ENCODE measurements at regions not wholly inside any gene's neighbourhood (a gene's known extent, or its start where the extent isn't known, plus 50 kb on each side); places are given as distances from the start of the nearest gene placed in this dataset.

GRCh38 chr18:25669741-25670140 is 317.8 kb upstream of the ZNF521 start:
- no peak overlapping the region for H3K4me3 ChIP-seq
- H3K27ac ChIP-seq = no peak overlapping the region

DNA sequence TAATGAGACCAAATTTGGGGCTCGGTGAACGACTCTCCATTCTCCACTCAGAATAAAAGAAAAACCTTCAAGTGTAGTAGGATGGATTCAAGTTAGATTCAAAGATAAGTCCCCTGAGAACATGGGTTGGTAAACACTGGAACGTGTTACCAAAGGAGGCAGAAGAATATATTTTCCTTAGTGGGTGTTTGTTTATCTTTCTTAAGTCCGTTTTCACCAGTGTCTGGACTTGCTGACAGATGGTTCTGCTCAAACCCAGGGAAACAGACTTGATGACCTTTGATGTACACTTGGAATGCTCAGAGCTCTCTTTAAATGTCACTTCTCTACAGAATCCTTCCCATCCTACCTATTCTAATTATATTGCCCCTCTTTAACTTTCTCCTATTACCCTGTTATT is 310.3 kb upstream of the ZNF521 start:
- no peak overlapping the region for H3K27ac ChIP-seq
- no peak overlapping the region for H3K4me3 ChIP-seq

DNA sequence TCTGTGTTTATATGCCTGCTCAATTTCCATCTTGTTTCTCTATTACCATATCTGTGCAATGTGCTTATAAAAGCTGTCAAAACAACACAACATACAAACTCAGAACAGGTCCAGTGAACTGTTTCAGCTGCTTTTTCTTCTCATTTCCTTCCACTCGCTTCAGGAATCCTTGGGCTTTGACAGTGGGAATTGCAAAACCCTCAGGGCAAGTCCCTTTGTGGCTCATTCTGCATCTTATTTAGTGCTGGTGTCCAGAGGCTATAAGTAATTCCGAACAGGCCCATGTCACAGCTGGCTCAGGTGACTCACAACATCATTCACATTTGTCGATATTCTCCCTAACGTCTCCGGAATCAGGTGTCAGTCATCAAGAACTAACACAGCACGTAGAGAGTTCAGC is 309.9 kb upstream of the ZNF521 start:
- no peak overlapping the region for H3K4me3 ChIP-seq

GRCh38 chr18:25659541-25659940 is 307.6 kb upstream of the ZNF521 start:
- Histone ChIP-seq H3K4me3 (no peak overlapping the region), H3K27ac (no peak overlapping the region)

More for the DNA sequence above, 309.9 kb upstream of the ZNF521 start:
- no peak overlapping the region for H3K27ac ChIP-seq

DNA sequence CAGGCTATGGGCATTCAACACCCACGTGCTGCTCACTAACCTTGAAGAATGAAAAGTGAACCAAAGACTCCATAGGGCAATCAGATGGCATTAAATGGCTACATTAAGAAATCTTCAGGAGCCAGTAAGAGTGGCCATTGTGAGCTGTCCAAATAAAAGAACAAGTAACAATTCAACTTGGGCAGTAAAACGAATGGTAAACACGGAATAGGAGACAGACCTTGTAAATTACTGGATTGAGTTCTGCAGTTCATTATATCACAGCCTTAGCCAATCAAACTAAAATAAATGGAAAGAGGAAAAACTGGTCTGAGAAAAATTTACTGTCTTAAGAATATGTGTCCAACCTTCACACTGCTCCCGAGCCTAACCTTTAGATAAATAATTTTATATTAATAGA is 306.5 kb upstream of the ZNF521 start:
- Histone ChIP-seq H3K4me3 (no peak overlapping the region), H3K27ac (no peak overlapping the region)

DNA sequence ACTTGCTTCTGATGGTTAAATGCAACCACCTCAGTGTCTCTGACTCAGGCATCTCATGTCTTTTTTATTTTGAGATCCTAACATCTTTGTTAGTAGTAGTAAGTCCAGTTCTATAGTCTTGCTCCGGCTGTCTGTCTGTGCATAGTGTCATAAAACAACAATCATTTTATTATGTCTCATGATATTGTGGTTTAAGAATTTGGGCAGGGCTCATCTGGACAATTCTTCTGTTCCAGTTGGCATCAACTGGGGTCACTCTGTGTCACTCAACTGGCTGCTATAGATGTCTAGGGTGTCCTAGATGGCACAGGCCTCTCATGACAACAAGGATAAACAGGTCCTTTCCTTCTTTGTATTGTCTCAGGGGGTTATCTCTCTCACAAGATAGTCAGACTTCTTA is 299.6 kb upstream of the ZNF521 start:
- Histone ChIP-seq H3K4me3 (no peak overlapping the region), H3K27ac (peak overlapping the region in 2 of 21 experiments; percentile 72 to 75)

- no peak overlapping the region for H3K4me3 ChIP-seq
- peak overlapping the region in 7 of 21 experiments; percentile 9 to 75 (median 38) for H3K27ac ChIP-seq
Observed at GRCh38 chr18:25650201-25650941, 298.4 kb upstream of the ZNF521 start.

DNA sequence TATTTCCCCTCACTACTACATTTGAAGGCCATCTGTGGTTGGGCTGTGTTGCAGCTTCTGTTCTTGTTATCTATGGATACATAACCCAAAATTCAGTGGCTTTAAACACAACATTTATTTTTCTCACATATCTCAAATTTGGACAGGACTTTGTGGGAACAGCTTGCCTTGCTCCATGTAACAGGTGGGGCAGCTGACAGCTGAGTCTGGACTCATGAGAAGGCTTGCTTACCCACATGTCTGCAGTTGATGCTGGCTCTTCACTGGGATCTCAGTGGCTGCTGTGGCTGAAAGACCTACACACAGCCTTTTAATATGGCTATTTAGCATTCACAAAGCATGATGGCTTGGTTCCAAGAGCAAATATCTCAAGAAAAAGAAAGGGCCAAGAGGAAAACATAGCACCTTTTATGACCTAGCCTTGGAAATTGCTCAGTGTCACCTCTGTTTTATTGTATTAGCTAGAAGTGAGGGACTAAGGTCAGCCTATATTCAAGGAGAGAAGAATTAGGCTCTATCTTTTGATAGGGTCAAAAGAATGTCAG is 296.8 kb upstream of the ZNF521 start:
- Histone ChIP-seq H3K4me3 (no peak overlapping the region), H3K27ac (no peak overlapping the region)

DNA sequence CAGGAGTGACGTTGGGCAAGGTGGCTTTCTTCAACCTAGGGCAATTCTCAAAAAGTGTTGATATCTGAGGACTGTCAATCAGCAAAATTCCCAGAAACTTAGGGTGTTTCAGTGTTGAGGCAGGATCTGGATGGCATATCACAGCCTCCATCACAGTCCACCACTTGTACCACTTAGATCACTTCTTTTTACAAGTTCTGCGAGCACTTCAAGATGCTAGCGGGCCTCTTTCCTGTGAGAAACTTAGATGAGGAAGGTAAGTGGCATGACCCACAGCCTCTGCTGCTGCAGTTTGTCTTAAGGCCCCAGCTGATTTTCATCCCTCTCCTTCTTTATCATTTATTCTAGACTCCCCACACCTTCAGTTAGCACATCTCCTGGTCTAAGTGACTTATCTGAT is 295.4 kb upstream of the ZNF521 start:
- Histone ChIP-seq H3K4me3 (no peak overlapping the region), H3K27ac (no peak overlapping the region)

- Histone ChIP-seq H3K4me3 (no peak overlapping the region), H3K27ac (no peak overlapping the region)
Observed at GRCh38 chr18:25646971-25647370, 295.0 kb upstream of the ZNF521 start.

DNA sequence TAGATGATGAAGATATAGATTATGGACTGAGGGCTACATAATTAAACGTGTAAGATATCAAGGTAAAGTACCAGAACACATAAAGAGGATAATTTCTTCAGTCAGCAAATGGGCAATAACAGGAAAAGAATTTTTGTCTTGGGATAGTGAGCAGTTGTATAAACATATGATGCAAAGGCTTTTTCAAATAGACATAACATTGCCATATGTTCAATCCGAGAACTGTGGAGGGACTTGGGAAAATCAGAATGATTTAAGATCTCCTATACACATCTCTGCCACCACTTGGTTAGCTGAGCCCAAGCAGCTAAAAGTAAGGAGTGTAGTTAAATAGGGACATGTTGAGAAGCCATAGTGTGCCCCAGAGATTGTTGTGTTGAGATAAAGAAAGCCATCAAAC is 287.6 kb upstream of the ZNF521 start:
- H3K4me3 ChIP-seq = no peak overlapping the region

GRCh38 chr18:25633563-25633962 is 281.6 kb upstream of the ZNF521 start:
- Histone ChIP-seq H3K4me3 (no peak overlapping the region), H3K27ac (no peak overlapping the region)

More for the DNA sequence above, 287.6 kb upstream of the ZNF521 start:
- H3K27ac ChIP-seq = no peak overlapping the region

DNA sequence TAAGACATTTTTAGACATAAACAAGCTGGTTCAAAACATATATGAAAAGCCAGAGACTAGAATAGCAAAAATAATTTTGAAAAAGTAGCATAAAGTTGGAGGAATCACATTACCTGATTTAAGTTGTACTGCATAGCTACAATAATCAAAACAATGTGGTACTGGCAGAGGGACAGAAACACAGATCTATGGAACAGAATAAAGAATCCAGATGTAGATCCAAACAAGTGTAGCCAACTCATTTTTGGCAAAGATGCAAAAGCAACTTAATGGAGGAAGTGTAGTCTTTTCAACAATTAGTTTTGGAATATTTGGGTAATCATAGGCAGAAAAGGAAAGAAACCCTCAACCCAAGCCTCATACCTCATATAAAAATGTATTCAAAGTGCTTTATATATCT is 278.7 kb upstream of the ZNF521 start:
- H3K4me3 ChIP-seq = no peak overlapping the region
- no peak overlapping the region for H3K27ac ChIP-seq

- Histone ChIP-seq H3K4me3 (no peak overlapping the region), H3K27ac (no peak overlapping the region)
Observed at GRCh38 chr18:25621682-25622081, 269.7 kb upstream of the ZNF521 start.

GRCh38 chr18:25621144-25621543 is 269.2 kb upstream of the ZNF521 start:
- H3K27ac ChIP-seq = no peak overlapping the region
- H3K4me3 ChIP-seq = no peak overlapping the region

- Histone ChIP-seq H3K27ac (no peak overlapping the region), H3K4me3 (no peak overlapping the region)
Observed at GRCh38 chr18:25614168-25614567, 262.2 kb upstream of the ZNF521 start.

DNA sequence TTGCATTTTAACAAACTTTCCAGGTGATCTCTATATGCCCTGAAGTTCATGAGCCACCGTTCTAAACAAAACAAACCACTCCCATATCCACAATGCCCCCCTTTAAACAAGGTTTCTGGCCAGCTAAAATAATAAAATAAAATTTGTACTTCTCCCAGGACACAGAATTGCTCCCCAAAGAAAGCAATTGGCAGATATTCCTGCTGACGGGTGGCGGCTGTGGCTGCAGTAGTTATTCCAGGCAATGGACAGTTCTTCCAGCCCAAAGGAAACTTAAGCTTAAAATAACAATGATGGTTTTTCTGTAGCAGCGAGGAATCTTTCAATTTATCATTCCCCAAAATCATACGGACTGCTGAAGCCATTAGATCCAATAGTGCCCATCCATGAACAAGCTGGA is 260.5 kb upstream of the ZNF521 start:
- no peak overlapping the region for H3K27ac ChIP-seq
- no peak overlapping the region for H3K4me3 ChIP-seq

GRCh38 chr18:25608091-25608490 is 256.1 kb upstream of the ZNF521 start:
- no peak overlapping the region for H3K4me3 ChIP-seq

GRCh38 chr18:25604894-25605597 is 253.1 kb upstream of the ZNF521 start:
- Histone ChIP-seq H3K4me3 (no peak overlapping the region), H3K27ac (no peak overlapping the region)

More at GRCh38 chr18:25608091-25608490, 256.1 kb upstream of the ZNF521 start:
- H3K27ac ChIP-seq = no peak overlapping the region

GRCh38 chr18:25604196-25604893 is 252.4 kb upstream of the ZNF521 start:
- H3K27ac ChIP-seq = no peak overlapping the region
- H3K4me3 ChIP-seq = no peak overlapping the region

DNA sequence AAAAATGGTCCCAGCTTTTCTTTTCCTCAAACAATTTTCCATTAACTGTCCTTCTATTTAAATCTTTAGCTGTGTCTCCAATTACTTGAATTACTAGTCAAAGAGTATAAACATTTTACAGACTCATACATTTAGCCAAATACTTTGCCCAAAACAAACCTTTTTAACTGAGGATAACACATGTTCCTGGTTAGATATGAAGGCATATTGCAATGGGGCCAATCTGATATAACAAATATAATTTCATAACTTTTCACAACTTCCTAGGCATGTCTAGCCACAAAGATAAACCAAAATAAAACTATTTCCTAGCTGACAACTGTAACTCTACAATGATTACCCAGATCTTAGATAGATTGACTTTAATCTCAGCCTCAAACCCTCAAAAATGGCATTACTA is 247.5 kb upstream of the ZNF521 start:
- H3K27ac ChIP-seq = no peak overlapping the region

More for the DNA sequence above, 247.5 kb upstream of the ZNF521 start:
- no peak overlapping the region for H3K4me3 ChIP-seq

Measured in skin epidermis (tissue), 12 donors.